AG04450 (cell line): ENCODE measurements at regions not wholly inside any gene's neighbourhood (a gene's known extent, or its start where the extent isn't known, plus 50 kb on each side); places are given as distances from the start of the nearest gene placed in this dataset.

Experiments
- CTCF ChIA-PET: fragments of 300-600, 350-600 bp; formaldehyde crosslinking; extraction: SDS; loops from one replicate; lab custom pipeline; 2022; ENCODE audit warnings: antibody characterized with exemption, inconsistent platforms; lab: Charles Lee
- POLR2A ChIA-PET: fragments of 350-600 bp; formaldehyde crosslinking; extraction: SDS; loops from one replicate; lab custom pipeline; 2021; ENCODE audit warnings: antibody characterized with exemption, inconsistent platforms; lab: Yijun Ruan, JAX
- DNase-seq: peaks from one replicate; pipeline ENCODE4 v3.0.0-alpha.2; 2011; ENCODE audit warnings: low read depth, low spot score
- H3K27ac ChIP-seq: one replicate; pipeline ENCODE4 v1.5.1; 2012; ENCODE audit warnings: low read depth, low read length, control low read depth
- H3K27me3 ChIP-seq: one replicate; pipeline ENCODE4 v1.6.0; 2012; ENCODE audit warnings: low read length; ENCODE audit not compliant: control insufficient read depth, insufficient read depth
- H3K4me3 ChIP-seq: 2 replicates; pipeline ENCODE4 v1.5.1; 2011; ENCODE audit warnings: mild to moderate bottlenecking, low read depth, low read length, control low read depth
- H3K9me3 ChIP-seq: 2 replicates; pipeline ENCODE4 v1.5.1; 2012; ENCODE audit warnings: low read length; ENCODE audit not compliant: control insufficient read depth, insufficient read depth
- CTCF ChIP-seq: IDR thresholded peaks from 2 replicates; pipeline ENCODE4 v1.5.1; 2011; ENCODE audit warnings: low read depth, low read length, control low read depth, inconsistent platforms

- CTCF ChIA-PET = no interaction called here
- DNase-seq = no peak
- Histone ChIP-seq H3K9me3 (peaks cover 51% of the 10 kb centered on the region), H3K27ac (no peak overlapping the region), H3K4me3 (no peak overlapping the region), H3K27me3 (no peaks in the 10 kb centered on the region)
- no peak for TF ChIP-seq CTCF
- POLR2A ChIA-PET = no interaction called here
Observed at GRCh38 chr1:5812295-5812694, 179.9 kb downstream of the NPHP4 start.

- TF ChIP-seq CTCF = no peak
- Histone ChIP-seq H3K27me3 (no peaks in the 10 kb centered on the region), H3K9me3 (peaks cover 48% of the 10 kb centered on the region), H3K4me3 (no peak overlapping the region), H3K27ac (no peak overlapping the region)
- no peak for DNase-seq
- POLR2A ChIA-PET = no interaction called here
- CTCF ChIA-PET = no interaction called here
Observed at GRCh38 chr1:5811419-5811818, 180.8 kb downstream of the NPHP4 start.

- Histone ChIP-seq H3K27ac (no peak overlapping the region), H3K4me3 (no peak overlapping the region), H3K27me3 (no peaks in the 10 kb centered on the region), H3K9me3 (peaks cover 48% of the 10 kb centered on the region)
- ChIA-PET CTCF (no interaction called here), POLR2A (no interaction called here)
- no peak for TF ChIP-seq CTCF
- no peak for DNase-seq
Observed at GRCh38 chr1:5810553-5811270, 181.5 kb downstream of the NPHP4 start.

- Histone ChIP-seq H3K27ac (no peak overlapping the region), H3K4me3 (no peak overlapping the region), H3K27me3 (no peaks in the 10 kb centered on the region), H3K9me3 (peaks cover 46% of the 10 kb centered on the region)
- no peak for DNase-seq
- POLR2A ChIA-PET = no interaction called here
- no peak for TF ChIP-seq CTCF
- CTCF ChIA-PET = no interaction called here
Observed at GRCh38 chr1:5810131-5810530, 182.1 kb downstream of the NPHP4 start.

GRCh38 chr1:5809207-5809788 lies 182.9 kb downstream of the NPHP4 start:
- CTCF ChIA-PET = no interaction called here
- H3K9me3 ChIP-seq = peaks cover 46% of the 10 kb centered on the region
- POLR2A ChIA-PET = no interaction called here
- TF ChIP-seq CTCF = no peak
- no peak overlapping the region for H3K4me3 ChIP-seq
- no peak overlapping the region for H3K27ac ChIP-seq
- H3K27me3 ChIP-seq = no peaks in the 10 kb centered on the region
- DNase-seq = no peak
